Body of pancreas (tissue), 4 donors: ENCODE measurements at regions not wholly inside any gene's neighbourhood (a gene's known extent, or its start where the extent isn't known, plus 50 kb on each side); places are given as distances from the start of the nearest gene placed in this dataset.

ENCODE experiments used
- ATAC-seq: fragments of 150-250 bp; one replicate; pipeline ENCODE4 v1.9.1; 2016
- DNase-seq, 4 donors: peaks; one replicate each; pipeline ENCODE4 v3.0.0-alpha.2; 2019
- H3K27ac ChIP-seq, 4 donors: fragments of 200-600 bp; sonication (generic); 1 replicate in 3 of 4; 2 replicates in 1 of 4; pipeline versions ENCODE4 v1.5.1 to v1.6.1; 2016 to 2019; ENCODE audit warnings: mild to moderate bottlenecking in 1 of 4, mixed read lengths in 1 of 4, moderate library complexity in 1 of 4
- H3K27me3 ChIP-seq, 2 donors: fragments of 200-600 bp; sonication (generic); one replicate each; pipeline ENCODE4 v1.6.0; 2016; ENCODE audit warnings: mild to moderate bottlenecking in 1 of 2
- H3K36me3 ChIP-seq, 2 donors: fragments of 200-600 bp; sonication (generic); replicated peaks in 1 of 2; 2 replicates each; pipeline ENCODE4 v1.5.1; 2016; ENCODE audit warnings: low read depth in 2 of 2; ENCODE audit not compliant: insufficient read depth in 1 of 2
- H3K4me1 ChIP-seq: fragments of 200-600 bp; sonication (generic); one replicate; pipeline ENCODE4 v1.6.0; 2016
- H3K4me3 ChIP-seq, 2 donors: fragments of 200-600 bp; sonication (generic); 1 replicate in 1 of 2; 2 replicates in 1 of 2; pipeline ENCODE4 v1.5.1; 2016 to 2019
- H3K9me3 ChIP-seq, 3 donors: fragments of 200-600 bp; sonication (generic); 1 replicate in 2 of 3; 2 replicates in 1 of 3; pipeline ENCODE4 v1.5.1; 2016
- POLR2A ChIP-seq, 3 donors: fragments of 450-650 bp; IDR thresholded peaks; one replicate each; pipeline ENCODE4 v1.6.1; 2016; ENCODE audit warnings: antibody characterized with exemption in 3 of 3, mild to moderate bottlenecking in 2 of 3
- WGBS, 2 donors: methylation state at CpG; one replicate each; pipeline ENCODE4 v1.1.5; 2017; 5-methylcytosine and 5-hydroxymethylcytosine counted together
- intact Hi-C: fragments of 100-400 bp; cut with DNase I; formaldehyde crosslinking; loops from one replicate; pipeline ENCODE4 v1.15.1; 2023
- TF ChIP-seq, protein P1 (sequence below), 7 experiments: fragments of 450-650 bp in 4 of 7; fragments of 200-600 bp in 3 of 7; sonication (generic) in 3 of 7; IDR thresholded peaks; one replicate each; pipeline ENCODE4 v1.5.1; 2016 to 2019; ENCODE audit warnings: antibody characterized with exemption in 7 of 7

DNA sequence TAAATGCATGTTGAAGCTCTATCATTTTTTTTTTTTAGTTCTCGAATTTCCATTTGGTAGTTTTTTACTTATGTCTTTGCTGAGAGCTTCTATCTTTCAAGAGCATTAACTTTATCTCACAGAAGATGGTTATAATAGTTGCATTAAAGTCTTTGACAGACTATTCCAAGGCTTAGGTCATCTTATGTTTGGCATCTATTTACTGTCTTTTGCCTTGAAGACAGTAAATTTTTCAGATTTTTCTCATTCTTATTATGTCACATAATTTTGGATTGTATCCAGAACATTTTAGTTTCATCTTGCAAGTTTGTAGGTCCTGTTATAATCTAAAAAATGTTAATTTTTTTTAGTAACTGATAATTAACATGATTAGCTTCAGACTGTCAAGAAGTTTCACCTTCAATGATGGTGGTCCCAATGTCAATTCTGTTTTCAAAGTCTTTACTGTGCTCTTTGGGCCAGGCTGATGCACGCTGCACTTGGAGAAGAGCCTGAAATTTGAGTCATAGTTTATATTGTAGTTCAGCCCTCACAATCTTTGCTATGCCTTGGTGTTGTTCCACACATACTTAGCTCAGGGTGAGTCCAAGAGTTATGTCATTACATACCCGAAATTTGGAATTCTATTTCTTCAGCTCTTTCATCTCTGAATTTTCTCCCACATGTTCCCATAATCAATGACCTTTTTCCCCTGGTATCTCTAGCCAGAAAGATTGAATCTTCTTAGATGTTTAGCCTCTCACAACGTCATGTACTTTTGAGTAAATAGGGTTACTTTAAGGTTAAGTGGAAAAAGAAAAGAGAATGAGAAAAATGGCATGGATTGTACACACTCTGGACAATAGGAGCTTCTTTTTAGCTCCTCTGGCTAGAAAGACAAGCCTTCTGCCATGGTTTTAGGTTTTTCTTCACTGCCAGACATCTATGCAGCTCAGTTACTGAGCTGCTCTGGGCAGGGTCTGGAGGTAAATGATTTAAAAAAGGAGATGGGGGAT, 110.3 kb upstream of the BTBD3 start:
- Histone ChIP-seq H3K36me3 (no peaks in the 10 kb centered on the region), H3K27ac (no peak overlapping the region), H3K4me1 (no peaks in the 10 kb centered on the region), H3K9me3 (no peaks in the 10 kb centered on the region), H3K4me3 (no peak overlapping the region), H3K27me3 (no peaks in the 10 kb centered on the region)
- intact Hi-C loops, result no loop called here
- WGBS, 2 donors, result 45 to 52% methylated on average over 4 of the region's 4 CpGs
- DNase-seq (no peak), ATAC-seq (no peak)
- no peak for TF ChIP-seq POLR2A (IDR thresholded peaks at IDR 0.05)
- TF ChIP-seq, protein P1, sequence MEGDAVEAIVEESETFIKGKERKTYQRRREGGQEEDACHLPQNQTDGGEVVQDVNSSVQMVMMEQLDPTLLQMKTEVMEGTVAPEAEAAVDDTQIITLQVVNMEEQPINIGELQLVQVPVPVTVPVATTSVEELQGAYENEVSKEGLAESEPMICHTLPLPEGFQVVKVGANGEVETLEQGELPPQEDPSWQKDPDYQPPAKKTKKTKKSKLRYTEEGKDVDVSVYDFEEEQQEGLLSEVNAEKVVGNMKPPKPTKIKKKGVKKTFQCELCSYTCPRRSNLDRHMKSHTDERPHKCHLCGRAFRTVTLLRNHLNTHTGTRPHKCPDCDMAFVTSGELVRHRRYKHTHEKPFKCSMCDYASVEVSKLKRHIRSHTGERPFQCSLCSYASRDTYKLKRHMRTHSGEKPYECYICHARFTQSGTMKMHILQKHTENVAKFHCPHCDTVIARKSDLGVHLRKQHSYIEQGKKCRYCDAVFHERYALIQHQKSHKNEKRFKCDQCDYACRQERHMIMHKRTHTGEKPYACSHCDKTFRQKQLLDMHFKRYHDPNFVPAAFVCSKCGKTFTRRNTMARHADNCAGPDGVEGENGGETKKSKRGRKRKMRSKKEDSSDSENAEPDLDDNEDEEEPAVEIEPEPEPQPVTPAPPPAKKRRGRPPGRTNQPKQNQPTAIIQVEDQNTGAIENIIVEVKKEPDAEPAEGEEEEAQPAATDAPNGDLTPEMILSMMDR (IDR thresholded peaks at IDR 0.05), result no peak

GRCh38 chr20:11808841-11809240, 108.9 kb upstream of the BTBD3 start:
- H3K27ac ChIP-seq, result no peak overlapping the region
- H3K4me3 ChIP-seq, result no peak overlapping the region
- 89 to 94% methylated on average over 5 of the region's 5 CpGs for WGBS, 2 donors
- no peak for ATAC-seq
- TF ChIP-seq POLR2A (IDR thresholded peaks at IDR 0.05), result no peak
- TF ChIP-seq, protein P1 (IDR thresholded peaks at IDR 0.05), result no peak
- no peaks in the 10 kb centered on the region for H3K27me3 ChIP-seq
- no peaks in the 10 kb centered on the region for H3K9me3 ChIP-seq
- H3K36me3 ChIP-seq, result no peaks in the 10 kb centered on the region
- no peak for DNase-seq
- intact Hi-C loops, result no loop called here
- H3K4me1 ChIP-seq, result no peaks in the 10 kb centered on the region

- H3K27me3 ChIP-seq, result no peaks in the 10 kb centered on the region
- no peak for ATAC-seq
- TF ChIP-seq, protein P1 (IDR thresholded peaks at IDR 0.05), result no peak
- no peak for TF ChIP-seq POLR2A (IDR thresholded peaks at IDR 0.05)
- 57 to 59% methylated on average over 4 of the region's 4 CpGs for WGBS, 2 donors
- no peaks in the 10 kb centered on the region for H3K9me3 ChIP-seq
- no peak for DNase-seq
- no peaks in the 10 kb centered on the region for H3K36me3 ChIP-seq
- no peak overlapping the region for H3K27ac ChIP-seq
- intact Hi-C loops, result no loop called here
- H3K4me1 ChIP-seq, result no peaks in the 10 kb centered on the region
- no peak overlapping the region for H3K4me3 ChIP-seq
Observed at GRCh38 chr20:11810311-11811083, 107.2 kb upstream of the BTBD3 start.

- ATAC-seq, result no peak
Observed at GRCh38 chr20:11813106-11813890, 104.4 kb upstream of the BTBD3 start.

More at GRCh38 chr20:11813106-11813890, 104.4 kb upstream of the BTBD3 start:
- no peaks in the 10 kb centered on the region for H3K9me3 ChIP-seq
- WGBS, 2 donors, result 92 to 94% methylated on average over 14 of the region's 14 CpGs
- no peak overlapping the region for H3K4me3 ChIP-seq
- no peaks in the 10 kb centered on the region for H3K36me3 ChIP-seq
- intact Hi-C loops, result no loop called here
- H3K27me3 ChIP-seq, result no peaks in the 10 kb centered on the region
- no peak overlapping the region for H3K27ac ChIP-seq
- no peak for TF ChIP-seq POLR2A (IDR thresholded peaks at IDR 0.05)
- TF ChIP-seq, protein P1 (IDR thresholded peaks at IDR 0.05), result no peak
- no peak for DNase-seq
- H3K4me1 ChIP-seq, result no peaks in the 10 kb centered on the region
